ENCODE measurements at regions not wholly inside any gene's neighbourhood (a gene's known extent, or its start where the extent isn't known, plus 50 kb on each side); places are given as distances from the start of the nearest gene placed in this dataset.
A peak's percentile ranks its signal among the peaks of the same experiment; 100 is the strongest.

- TF ChIP-seq, protein P1, sequence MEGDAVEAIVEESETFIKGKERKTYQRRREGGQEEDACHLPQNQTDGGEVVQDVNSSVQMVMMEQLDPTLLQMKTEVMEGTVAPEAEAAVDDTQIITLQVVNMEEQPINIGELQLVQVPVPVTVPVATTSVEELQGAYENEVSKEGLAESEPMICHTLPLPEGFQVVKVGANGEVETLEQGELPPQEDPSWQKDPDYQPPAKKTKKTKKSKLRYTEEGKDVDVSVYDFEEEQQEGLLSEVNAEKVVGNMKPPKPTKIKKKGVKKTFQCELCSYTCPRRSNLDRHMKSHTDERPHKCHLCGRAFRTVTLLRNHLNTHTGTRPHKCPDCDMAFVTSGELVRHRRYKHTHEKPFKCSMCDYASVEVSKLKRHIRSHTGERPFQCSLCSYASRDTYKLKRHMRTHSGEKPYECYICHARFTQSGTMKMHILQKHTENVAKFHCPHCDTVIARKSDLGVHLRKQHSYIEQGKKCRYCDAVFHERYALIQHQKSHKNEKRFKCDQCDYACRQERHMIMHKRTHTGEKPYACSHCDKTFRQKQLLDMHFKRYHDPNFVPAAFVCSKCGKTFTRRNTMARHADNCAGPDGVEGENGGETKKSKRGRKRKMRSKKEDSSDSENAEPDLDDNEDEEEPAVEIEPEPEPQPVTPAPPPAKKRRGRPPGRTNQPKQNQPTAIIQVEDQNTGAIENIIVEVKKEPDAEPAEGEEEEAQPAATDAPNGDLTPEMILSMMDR (IDR thresholded peaks at IDR 0.05; ENCODE audit: insufficient read depth, low read depth, low read length, missing control alignments): no peak
- no peak for DNase-seq (ENCODE audit: low read depth)
- H3K4me3 ChIP-seq (ENCODE audit: low read length): no peak overlapping the region
Measured at GRCh38 chr3:82000773-82001172, 239.3 kb upstream of the GBE1 start.

- no peak overlapping the region for H3K4me3 ChIP-seq (ENCODE audit: low read length)
- peak; percentile 2 for DNase-seq (ENCODE audit: low read depth)
- TF ChIP-seq, protein P1 (IDR thresholded peaks at IDR 0.05; ENCODE audit: insufficient read depth, low read depth, low read length, missing control alignments): no peak
Measured at GRCh38 chr3:82000350-82000749, 238.9 kb upstream of the GBE1 start.

DNA sequence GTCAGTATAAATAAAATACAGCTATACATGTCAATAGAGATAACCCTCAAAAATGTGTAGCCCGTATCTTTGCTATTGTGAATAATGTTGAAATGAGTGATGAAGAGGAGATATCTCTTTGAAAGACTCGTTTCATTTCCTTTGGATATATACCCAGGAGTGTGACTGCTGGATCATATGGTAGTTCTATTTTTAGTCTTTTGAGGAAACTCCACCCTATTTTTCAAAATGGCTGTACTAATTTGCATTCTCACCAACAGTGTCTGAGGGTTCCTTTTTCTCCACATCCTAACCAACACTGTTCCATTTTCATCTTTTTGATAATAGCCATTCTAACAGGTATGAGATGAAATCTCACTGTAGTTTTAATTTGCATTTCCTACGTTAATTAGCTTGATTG is 237.5 kb upstream of the GBE1 start:
- H3K4me3 ChIP-seq (ENCODE audit: low read length): no peak overlapping the region
- DNase-seq (ENCODE audit: low read depth): no peak
- TF ChIP-seq, protein P1 (IDR thresholded peaks at IDR 0.05; ENCODE audit: insufficient read depth, low read depth, low read length, missing control alignments): no peak

- DNase-seq (ENCODE audit: low read depth): peak; percentile 32
- H3K4me3 ChIP-seq (ENCODE audit: low read length): no peak overlapping the region
- TF ChIP-seq, protein P1 (IDR thresholded peaks at IDR 0.05; ENCODE audit: insufficient read depth, low read depth, low read length, missing control alignments): no peak
Measured at GRCh38 chr3:81998139-81998755, 236.8 kb upstream of the GBE1 start.

- DNase-seq (ENCODE audit: low read depth): no peak
- H3K4me3 ChIP-seq (ENCODE audit: low read length): no peak overlapping the region
- TF ChIP-seq, protein P1 (IDR thresholded peaks at IDR 0.05; ENCODE audit: insufficient read depth, low read depth, low read length, missing control alignments): no peak
Measured at GRCh38 chr3:81997390-81997789, 235.9 kb upstream of the GBE1 start.

DNA sequence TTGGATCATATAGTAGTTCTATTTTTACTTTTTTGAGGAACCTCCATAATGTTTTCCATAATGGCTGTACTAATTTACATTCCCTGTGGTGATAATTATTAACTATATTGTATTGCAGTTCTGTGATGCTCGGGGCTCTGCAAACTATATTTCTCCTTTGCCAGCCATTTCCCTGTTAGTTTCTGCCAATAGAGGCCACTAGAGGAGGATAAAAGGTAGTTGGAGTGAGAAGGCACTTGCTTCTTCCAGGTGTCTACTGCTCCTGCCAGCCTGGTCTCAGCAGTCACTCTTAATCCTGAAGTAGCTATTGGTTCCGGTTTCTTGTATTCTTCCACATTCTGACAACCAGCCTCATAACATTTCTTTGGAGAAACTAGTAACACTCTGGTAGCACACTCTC is 233.9 kb upstream of the GBE1 start:
- DNase-seq (ENCODE audit: low read depth): peak; percentile 39
- TF ChIP-seq, protein P1 (IDR thresholded peaks at IDR 0.05; ENCODE audit: insufficient read depth, low read depth, low read length, missing control alignments): peak; percentile 69
- no peak overlapping the region for H3K4me3 ChIP-seq (ENCODE audit: low read length)

DNA sequence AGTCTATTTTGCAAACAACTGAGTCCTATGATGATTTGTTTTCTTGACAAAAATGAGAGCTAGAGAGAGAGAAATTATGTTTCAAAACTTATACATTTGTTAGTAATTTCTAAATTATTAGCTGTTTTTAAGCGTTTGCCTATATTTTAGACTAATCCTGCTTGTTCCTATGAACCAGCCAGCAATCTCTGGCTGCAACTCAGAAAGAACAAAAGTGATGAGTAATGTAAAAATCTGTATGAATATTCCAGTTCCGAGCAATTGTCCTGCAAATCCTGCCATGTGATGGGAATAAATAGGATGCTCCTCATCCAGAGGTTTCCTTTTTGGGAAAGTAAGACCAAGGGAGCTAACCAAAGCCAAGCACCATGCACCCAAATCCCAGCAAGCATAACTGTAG is 228.3 kb upstream of the GBE1 start:
- TF ChIP-seq, protein P1 (IDR thresholded peaks at IDR 0.05; ENCODE audit: insufficient read depth, low read depth, low read length, missing control alignments): no peak
- no peak overlapping the region for H3K4me3 ChIP-seq (ENCODE audit: low read length)
- DNase-seq (ENCODE audit: low read depth): no peak

Data from epithelial cell of esophagus (primary cell).